HPDE6-E6E7 (cell line): ENCODE measurements at regions not wholly inside any gene's neighbourhood (a gene's known extent, or its start where the extent isn't known, plus 50 kb on each side); places are given as distances from the start of the nearest gene placed in this dataset.
"Not testable (repeated sequence)": the region's sequence is repeated elsewhere in the genome, so short reads cannot be mapped to it uniquely, and the experiment has no call there.

ENCODE experiments used
- DNase-seq: peaks from one replicate; pipeline ENCODE4 v3.0.0; 2011; ENCODE audit warnings: missing footprints; ENCODE audit errors: extremely low spot score

GRCh38 chr7:124247691-124248090 lies 214.8 kb upstream of the TMEM229A start:
- no peak for DNase-seq

- peak; percentile 16 for DNase-seq
Observed at GRCh38 chr7:124246262-124246863, 213.5 kb upstream of the TMEM229A start.

- not testable (repeated sequence) for DNase-seq
Observed at GRCh38 chr7:124244469-124244868, 211.6 kb upstream of the TMEM229A start.

- no peak for DNase-seq
Observed at GRCh38 chr7:124219681-124220080, 186.8 kb upstream of the TMEM229A start.

- no peak for DNase-seq
Observed at GRCh38 chr7:124208642-124209041, 175.8 kb upstream of the TMEM229A start.

GRCh38 chr7:124208173-124208572 lies 175.3 kb upstream of the TMEM229A start:
- no peak for DNase-seq

- DNase-seq: no peak
Observed at GRCh38 chr7:124205526-124205925, 172.7 kb upstream of the TMEM229A start.

- DNase-seq: no peak
Observed at GRCh38 chr7:124202546-124202945, 169.7 kb upstream of the TMEM229A start.

- no peak for DNase-seq
Observed at GRCh38 chr7:124201768-124202349, 169.0 kb upstream of the TMEM229A start.

GRCh38 chr7:124196519-124196918 lies 163.7 kb upstream of the TMEM229A start:
- no peak for DNase-seq

GRCh38 chr7:124192885-124193284 lies 160.0 kb upstream of the TMEM229A start:
- no peak for DNase-seq

- no peak for DNase-seq
Observed at GRCh38 chr7:124191713-124192112, 158.8 kb upstream of the TMEM229A start.

- DNase-seq: no peak
Observed at GRCh38 chr7:124191030-124191429, 158.2 kb upstream of the TMEM229A start.

- no peak for DNase-seq
Observed at GRCh38 chr7:124188576-124188975, 155.7 kb upstream of the TMEM229A start.

GRCh38 chr7:124187962-124188361 lies 155.1 kb upstream of the TMEM229A start:
- no peak for DNase-seq

- DNase-seq: no peak
Observed at GRCh38 chr7:124183649-124184048, 150.8 kb upstream of the TMEM229A start.

- no peak for DNase-seq
Observed at GRCh38 chr7:124179641-124180040, 146.8 kb upstream of the TMEM229A start.

- DNase-seq: no peak
Observed at GRCh38 chr7:124177891-124178290, 145.0 kb upstream of the TMEM229A start.

- DNase-seq: not testable (repeated sequence)
Observed at GRCh38 chr7:124171812-124172211, 138.9 kb upstream of the TMEM229A start.

GRCh38 chr7:124171068-124171467 lies 138.2 kb upstream of the TMEM229A start:
- DNase-seq: no peak

- no peak for DNase-seq
Observed at GRCh38 chr7:124168616-124169015, 135.7 kb upstream of the TMEM229A start.

GRCh38 chr7:124162667-124163066 lies 129.8 kb upstream of the TMEM229A start:
- no peak for DNase-seq

GRCh38 chr7:124155432-124156022 lies 122.7 kb upstream of the TMEM229A start:
- DNase-seq: no peak
